ENCODE measurements at regions not wholly inside any gene's neighbourhood (a gene's known extent, or its start where the extent isn't known, plus 50 kb on each side); places are given as distances from the start of the nearest gene placed in this dataset.
A peak's percentile ranks its signal among the peaks of the same experiment; 100 is the strongest.
"Not testable (repeated sequence)": the region's sequence is repeated elsewhere in the genome, so short reads cannot be mapped to it uniquely, and the experiment has no call there.

DNA sequence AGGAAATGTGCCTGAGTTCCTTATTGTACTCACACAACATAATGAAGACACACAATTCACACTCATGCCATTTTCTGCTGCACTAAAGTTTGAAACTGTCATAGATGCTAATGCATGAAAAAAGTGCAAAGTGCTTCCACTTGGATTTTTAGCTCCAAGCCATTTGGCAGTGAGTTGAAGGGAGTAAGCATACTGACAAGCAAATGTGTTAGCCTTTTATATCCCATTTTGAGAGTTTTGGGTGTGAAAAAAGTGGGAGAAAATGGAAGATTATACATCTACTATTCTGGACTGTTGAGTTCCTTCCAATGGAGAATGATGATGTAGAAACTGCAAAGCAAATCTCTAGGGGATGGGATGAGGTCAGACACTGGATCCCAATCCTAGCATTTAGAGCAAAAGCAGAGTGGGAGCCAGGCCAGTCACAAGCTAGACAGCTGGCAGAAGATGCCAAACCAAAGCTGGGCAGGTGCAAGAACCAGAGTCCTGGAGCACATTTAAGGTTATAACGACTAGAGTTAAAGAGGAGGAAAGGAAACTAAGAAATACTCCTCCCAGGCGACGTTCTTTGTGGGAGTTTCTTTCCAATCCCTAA, 216.8 kb downstream of the FBXO8 start:
- no peak for DNase-seq

DNA sequence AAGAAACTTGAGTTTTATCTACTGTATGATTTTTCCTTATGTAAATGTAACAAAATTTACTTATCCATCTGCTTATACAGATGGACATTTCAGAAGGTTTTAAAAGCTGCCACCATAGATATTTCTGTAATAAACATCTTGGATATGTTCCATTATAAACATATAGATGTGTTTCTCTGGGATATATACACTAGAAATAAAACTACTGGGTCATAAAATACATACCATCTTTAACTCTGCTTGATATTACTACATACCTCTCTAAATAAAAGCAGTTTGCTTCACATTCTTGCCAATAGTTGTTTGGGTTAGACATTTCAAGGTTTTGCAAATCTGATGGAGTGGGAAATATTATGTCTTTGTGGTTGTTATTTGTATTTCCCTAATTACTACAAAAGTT, 220.6 kb downstream of the FBXO8 start:
- no peak for DNase-seq

DNA sequence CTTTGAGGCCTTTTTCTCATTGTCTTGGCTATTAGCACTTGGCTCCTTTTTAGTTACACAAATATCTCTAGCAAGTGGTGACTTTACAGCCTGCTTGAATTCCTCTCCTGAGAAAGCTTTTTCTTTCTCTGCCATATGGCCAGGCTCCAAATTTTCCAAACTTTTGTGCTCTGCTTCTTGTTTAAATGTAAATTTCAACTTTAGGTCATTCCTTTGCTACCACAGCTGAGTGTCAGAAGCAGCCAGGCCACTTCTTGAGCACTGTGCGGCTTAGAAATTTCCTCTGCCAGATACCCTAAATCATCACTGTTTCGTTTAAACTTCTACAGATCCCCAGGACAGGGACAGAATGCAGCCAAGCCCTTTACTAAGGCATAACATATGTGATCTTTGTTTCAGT, 222.4 kb downstream of the FBXO8 start:
- DNase-seq: peak; percentile 3

DNA sequence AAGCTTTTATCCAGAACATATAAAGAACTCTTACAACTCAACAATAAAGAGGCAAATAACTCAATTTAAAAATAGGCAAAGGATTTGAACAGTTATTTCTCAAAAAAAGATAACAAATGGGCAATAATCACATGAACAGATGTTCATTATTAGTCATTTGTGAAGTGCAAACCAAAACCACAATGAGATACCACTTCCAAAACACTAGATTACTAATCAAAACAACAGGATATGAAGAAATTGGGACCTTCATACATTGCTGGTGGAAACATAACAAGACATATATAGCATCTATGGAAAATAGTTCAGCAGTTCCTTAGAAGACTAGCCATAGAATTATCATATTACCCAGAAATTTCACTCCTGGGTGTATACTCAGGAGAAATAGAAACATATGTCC, 224.6 kb downstream of the FBXO8 start:
- DNase-seq: no peak

DNA sequence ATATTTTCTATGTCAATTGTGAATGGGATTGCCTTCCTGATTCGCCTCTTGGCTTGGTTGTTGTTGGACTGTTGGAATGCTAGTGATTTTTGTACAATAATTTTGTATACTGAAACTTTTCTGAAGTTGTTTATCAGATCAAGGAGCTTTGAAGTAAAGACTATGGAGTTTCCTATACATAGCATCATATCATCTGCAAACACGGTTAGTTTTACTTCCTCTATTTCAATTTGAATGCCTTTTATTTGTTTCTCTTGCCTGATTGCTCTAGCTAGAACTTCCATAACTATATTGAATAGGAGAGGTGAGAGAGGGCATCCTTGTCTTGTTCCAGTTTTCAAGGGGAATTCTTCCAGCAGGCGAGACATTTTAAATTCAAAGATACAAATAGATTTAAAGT, 226.5 kb downstream of the FBXO8 start:
- DNase-seq: no peak

DNA sequence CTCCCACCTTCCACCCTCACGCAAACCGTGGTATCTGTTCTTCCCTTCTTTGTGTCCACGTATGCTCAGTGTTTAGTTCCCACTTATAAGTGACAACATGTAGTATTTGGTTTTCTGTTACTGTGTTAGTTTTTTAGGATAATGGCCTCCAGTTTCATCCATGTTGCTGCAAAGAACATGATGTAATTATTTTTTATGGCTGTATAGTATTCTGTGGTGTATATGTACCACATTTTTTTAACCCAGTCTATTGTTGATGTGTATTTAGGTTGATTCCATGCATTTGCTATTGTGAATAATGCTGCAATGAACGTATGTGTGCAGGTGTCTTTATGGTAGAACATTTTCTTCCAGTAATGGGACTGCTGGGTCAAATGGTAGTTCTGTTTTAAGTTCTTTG, 228.1 kb downstream of the FBXO8 start:
- no peak for DNase-seq

DNA sequence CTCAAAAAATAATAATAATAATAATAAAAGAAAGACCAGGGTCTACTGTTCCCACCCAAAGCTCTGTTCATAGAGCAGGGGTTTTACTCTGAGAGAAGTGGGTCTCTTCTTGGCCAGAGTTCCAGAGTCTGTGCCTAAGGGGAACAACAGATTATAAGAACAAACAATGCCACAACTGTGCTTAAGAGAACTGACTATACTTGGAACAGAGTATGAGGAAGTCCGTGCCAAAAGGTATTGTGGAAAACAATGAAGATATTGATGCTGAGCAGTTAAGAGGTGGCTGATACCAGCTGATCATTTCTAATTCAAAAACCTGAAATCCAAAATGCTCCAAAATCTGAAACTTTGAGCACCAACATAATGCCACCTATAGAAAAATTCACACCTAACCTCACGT, 229.6 kb downstream of the FBXO8 start:
- no peak for DNase-seq

DNA sequence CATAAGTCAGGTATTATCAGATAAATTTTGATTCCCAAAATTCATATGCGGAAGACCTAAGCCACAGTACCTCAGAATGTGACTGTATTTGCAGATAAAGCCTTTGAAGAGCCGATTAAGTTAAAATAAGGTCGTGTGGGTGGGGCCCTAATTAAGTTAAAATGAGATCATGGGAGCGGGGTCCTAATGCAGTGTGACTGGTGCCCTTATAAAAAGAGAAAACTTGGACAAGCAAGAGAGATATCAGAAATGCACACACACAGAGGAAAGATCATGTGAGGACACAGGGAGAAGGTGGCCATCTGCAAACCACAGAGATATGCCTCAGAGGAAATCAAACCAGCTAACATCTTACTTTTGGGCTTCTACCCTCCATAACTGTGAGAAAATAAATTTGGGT, 236.1 kb downstream of the FBXO8 start:
- DNase-seq: no peak

DNA sequence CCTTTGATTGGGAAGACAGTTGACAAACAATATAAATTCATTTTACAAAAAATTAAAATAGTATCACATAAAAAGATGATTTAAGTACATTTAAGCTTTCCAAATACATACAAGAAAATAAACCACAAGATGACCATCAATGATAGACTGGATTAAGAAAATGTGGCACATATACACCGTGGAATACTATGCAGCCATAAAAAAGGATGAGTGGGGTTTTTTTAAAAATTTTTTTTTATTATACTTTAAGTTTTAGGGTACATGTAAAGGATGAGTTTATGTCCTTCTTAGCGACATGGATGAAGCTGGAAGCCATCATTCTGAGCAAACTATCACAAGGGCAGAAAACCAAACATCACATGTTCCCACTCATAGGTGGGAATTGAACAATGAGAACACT, 237.6 kb downstream of the FBXO8 start:
- DNase-seq: not testable (repeated sequence)

DNA sequence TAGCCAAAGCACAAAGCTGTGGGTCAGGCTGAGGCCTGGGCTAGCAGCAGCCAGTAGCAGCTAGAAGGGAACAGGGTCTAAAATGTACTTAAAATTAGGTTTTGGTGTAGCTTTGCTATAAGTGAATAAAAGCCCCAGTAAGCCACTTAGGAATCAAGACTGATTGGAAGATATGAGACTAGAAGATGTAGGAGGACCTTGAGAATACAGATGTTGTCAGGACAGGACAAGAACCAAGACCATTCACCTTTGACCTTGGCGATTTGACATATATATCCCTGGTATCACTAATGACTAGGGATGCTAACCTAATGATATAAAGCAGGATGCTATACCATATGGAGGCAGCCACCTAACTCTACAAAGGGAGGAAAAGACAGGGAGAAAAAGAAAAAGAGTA, 238.1 kb downstream of the FBXO8 start:
- no peak for DNase-seq

DNA sequence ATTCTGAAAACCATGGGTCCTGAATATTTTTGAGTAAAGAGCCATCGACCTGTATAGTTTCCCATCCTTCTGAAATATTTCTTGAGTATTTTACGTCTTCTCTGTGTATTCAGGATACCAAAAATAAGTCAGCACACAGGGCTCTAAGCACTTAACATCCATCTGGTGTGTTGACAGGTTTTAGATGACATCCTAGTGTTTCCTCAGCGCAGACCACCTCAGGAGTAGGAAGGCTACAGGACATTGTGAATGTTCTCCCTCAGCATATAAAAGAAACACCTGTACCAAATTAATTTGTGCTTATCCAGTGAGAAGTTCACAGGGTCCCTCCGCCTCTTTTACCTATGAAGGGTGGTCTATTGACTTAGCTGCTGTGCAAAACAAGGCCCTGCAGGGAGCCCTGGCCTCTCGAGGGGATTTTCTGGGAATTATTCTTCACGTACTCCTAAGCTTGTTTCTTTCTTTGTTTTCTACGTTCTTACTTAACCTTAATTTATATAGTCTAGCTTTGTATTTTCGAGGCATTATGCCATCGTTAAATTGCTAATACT, 241.8 kb downstream of the FBXO8 start:
- no peak for DNase-seq

DNA sequence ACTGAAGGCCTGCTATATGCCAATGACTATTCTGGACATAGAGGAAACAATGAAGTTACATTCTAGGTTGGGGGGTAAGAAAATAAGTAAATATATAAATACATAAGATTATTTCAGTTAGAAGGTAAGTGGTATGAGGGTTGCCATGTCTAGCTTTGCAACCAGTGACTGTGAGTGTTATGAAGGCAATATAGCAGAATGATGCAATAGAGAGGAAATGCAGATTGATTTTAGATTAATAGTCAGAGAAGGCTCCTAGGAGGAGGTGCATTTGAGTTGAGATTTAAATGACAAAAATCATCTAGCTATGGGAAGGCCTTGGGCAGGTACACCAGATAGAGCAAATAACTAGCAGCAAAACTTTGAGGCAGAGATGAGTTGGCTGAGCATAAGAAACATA, 243.2 kb downstream of the FBXO8 start:
- DNase-seq: no peak

DNA sequence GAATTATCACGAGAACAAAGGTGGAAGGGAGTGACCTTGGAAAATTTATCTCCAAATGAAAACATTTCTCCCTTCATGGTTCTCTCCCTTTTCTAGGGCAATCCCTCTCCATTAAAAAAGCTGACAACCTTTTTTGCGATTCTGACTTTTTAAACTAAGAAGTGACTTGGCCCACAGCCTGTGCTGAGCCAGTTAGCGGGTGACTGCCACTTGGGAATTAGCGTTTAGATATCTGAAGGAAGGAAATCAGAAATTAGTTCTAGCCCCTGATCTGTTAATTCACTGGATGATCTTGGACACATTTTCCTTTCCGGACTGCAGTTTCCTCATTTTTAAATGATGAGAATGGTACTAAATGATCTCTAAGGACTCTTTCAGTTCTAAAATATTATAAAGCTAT, 245.0 kb downstream of the FBXO8 start:
- DNase-seq: no peak

DNA sequence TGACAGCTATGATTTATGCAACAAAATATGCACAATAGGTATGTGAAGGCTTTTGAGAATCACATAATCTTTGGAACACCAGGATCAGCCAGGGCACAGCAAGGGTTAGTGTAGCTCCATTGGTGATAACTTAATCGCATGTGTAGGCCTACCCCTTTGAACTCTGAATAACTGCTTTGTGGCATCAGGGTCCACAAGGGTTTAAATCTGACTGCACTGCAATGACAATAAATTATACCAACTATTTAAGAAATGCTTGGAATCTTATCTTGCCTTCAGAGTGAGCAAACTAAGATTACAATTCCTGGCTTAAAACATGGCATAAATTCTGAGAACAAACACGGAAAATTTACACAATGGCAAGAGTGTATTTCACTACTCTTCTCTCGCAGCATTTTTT, 245.8 kb downstream of the FBXO8 start:
- DNase-seq: no peak

DNA sequence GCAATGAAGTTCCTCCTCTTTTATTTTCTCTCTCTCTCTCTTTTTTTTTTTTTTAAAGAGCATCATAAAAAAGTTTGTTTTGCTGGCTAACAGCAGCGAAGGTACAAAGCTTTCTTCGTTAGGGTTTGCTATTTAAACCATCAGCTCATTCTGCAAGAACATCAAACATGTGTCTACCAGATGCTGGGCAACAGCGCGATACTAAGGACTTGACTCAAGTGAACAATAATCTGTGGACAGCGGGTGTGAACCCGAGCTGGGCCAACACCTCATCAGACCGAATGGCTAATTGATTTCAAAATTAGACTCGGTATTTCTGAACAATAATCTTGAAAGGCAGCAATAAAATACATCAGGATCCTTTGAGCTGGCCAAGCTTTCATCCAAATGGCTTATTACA, 246.4 kb downstream of the FBXO8 start:
- no peak for DNase-seq

DNA sequence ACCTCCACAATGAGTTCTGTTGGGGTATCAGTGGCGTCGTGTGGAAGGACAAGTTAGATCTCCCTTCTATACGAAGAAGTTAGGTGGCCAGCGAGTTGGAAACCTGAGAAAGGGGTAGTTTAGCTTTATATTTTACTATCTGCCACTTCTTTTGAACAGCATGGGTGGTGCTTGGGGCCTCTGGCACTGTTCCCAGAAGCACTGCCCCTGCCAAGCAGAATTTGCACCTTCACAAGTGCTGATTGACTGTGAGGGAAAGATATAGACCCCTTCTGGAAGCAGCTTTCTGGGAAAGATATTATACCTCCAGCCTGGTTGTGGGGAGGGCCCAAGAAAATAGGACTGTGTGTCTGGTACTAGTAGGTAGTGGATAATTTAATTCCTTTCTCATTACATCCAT, 246.9 kb downstream of the FBXO8 start:
- DNase-seq: no peak

DNA sequence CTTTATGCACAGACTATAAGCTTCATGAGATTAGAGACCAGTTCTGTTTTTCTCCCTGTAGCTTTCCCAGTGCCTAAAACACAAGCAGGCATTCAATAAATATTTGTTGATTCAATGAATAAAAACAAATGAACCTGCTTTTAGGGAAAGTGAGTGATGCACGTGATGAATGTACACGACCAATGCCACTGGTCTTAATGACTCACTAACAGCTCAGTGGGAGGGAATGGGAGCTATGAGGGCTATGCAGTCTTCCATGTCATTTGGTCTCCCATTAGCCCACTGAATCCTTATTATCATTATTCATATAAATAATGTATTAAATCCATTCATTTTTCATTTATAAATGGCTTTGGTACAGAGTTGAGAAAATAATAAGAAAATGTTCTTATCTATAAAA, 247.4 kb downstream of the FBXO8 start:
- DNase-seq: no peak

DNA sequence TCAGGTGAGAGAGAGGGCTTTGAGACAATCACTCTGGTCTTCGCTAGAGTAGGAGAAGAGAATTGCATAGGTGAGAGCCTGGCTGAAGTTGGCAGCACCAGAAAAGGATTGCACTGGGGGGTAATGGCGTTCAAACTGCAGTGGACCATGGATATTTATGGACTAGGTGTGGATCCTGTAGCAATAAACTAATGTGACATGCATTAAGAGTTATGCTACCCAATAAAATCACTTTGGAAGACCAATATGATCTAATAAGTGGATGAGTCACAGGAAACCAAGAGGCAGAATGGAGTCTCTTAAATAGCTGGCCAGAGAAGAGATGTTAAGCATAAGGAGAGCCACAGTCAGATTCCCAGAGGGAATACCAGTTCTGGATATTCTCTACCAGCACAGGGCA, 259.8 kb downstream of the FBXO8 start:
- DNase-seq: no peak

DNA sequence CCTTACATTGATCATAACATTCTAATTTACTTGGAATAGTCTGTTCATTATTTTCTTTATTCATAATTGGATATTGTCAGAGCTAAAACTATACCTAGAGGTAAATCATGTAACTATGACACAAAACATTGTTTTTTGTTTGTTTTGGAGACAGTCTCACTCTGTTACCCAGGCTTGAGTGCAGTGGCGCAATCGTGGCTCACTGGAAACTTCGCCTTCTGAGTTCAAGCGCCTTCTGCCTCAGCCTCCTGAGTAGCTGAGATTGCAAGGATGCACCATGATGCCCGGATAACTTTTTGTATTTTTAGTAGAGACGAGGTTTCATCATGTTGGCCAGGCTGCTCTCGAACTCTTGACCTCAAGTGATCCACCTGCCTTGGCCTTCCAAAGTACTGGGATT, 265.2 kb downstream of the FBXO8 start:
- DNase-seq: no peak

DNA sequence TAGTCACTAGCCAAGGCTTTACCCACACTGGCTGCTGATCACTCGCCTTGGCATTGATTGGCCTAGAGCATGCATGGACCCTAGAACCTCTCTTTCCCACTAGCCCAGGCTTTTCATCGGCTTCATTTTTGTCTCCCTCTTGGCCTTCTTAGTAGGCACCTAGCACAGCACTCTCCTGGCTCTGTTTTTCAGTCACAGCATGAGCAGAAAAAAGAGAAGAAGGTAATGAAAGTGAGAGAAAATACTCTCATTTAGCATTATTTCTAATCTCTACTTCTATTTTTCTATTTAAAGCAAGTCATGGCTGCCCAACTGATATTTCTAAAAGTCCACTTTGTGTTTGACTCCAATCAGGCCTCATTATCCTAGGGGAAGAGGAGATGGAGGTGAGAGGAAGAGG, 267.2 kb downstream of the FBXO8 start:
- no peak for DNase-seq

DNA sequence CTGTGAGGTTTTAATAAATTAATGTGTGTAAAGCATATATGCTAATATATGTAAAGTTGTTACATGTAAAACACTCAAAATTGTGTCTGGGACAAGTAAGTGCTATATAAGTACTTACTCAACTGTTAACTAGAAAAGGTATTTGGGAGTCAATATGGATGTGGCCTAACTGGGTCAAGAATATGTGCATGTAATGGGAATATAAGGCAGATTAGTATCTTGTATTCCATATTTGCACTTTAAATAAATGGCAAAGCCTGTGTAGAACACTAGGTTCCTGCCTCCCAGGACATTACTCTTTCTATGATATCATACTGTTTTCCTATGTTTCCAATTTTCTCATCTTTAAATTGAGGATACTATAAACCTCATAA, 270.6 kb downstream of the FBXO8 start:
- no peak for DNase-seq

DNA sequence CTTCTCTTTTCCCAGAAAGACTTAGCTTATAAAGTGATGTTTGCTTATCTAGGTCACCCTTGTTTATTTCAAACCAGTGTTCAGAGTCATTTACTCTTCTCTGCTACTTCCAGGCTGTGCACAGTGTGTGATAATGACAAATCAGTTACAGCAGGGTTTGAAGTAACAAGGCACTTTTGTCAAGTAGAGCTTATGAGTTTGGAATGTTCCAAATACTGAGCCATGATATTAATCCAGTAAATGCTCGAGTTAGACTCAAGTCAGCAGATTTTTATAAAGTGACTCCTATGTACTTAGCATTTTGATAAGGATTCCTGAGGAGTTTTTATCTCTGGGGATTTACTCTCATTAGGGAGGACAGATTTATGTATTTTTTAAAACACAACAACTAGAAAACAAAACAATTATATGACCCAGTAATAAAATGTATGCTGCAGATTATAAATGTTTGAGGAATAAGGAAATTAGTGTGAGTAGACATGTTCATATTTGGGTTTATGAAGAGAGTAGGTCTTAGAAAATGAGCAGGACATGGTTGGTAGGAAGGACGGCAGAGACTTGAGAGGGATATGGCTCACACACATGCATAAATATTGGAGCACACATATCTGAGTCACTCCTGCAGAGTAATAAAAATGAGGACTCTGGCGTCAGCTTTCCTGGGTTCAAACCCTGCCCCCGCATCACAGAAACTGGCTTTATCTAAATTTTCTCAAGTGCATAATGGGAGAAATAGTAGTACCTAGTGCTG, 271.2 kb downstream of the FBXO8 start:
- no peak for DNase-seq

DNA sequence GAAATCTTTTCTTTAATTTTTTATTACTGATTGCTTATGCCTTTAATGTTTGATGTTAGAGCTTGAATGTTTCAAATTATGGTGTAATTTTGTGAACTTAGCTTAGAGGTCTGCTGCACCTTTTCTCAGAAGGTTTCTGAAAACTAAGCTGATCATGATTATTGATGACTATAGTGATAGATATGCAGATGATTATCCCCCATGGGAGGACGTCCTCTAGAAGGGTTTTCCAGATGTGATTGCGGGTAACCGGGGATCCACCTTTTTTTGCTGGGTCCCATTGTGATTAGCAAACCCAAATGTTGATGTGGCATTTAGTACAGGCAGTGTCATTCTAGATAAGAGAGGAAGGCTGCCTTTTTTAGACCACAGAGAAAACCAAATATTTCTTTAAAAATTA, 272.9 kb downstream of the FBXO8 start:
- no peak for DNase-seq

DNA sequence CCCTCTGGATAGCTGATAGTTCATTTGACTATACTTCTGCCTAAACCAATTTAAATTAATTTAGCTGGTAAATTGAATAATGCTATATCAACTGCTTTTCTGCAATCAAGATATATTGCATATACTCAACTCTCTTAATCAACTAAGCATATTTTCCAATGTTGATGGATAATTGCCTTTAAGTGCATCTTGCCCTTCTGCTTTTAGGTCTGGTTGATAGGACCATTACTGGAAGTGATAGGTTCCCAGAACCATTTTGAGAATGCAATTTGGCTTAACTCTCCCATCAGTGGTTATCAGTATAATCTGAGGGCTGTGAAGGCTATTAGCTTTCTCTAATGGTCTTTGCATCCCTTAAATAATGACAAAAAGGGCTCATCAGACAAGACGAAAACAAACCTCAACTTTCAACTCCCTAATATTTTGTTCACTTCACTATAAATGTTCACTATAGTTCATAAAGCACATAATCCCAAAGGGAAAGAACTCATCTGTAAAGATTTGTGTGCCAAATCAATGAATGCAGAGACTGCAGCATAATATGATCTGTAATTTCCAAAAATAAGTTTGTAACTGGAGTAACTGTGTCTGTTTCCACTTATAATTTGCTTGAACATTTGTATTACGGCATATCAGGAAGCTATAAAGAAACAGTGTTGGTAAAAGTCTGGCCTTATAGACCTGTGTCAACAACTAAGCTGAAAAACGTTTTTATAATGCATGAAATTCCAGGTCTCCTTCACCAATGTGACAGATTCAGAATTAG, 273.6 kb downstream of the FBXO8 start:
- DNase-seq: no peak

Measured in hindlimb muscle (tissue), 1 donor.